H1 (cell line): ENCODE measurements at regions not wholly inside any gene's neighbourhood (a gene's known extent, or its start where the extent isn't known, plus 50 kb on each side); places are given as distances from the start of the nearest gene placed in this dataset.

Experiments
- CBX8 ChIP-seq: fragments of 300-800, 300-1000 bp; sonication (generic); IDR thresholded peaks from 2 replicates; pipeline ENCODE4 v1.7.1; 2016; ENCODE audit warnings: low read depth, low read length, borderline replicate concordance
- CHD7 ChIP-seq: fragments of 300-600 bp; sonication (generic); IDR thresholded peaks from 2 replicates; pipeline ENCODE4 v1.7.1; 2012; ENCODE audit warnings: low read length, moderate library complexity, mild to moderate bottlenecking, inconsistent platforms; ENCODE audit not compliant: insufficient replicate concordance
- CTCF ChIP-seq, 3 experiments: IDR thresholded peaks; 1 replicate in 2 of 3; 2 replicates in 1 of 3; pipeline versions ENCODE4 v1.5.1 to v1.6.1; 2011; ENCODE audit warnings: low read length in 3 of 3, mild to moderate bottlenecking in 3 of 3, inconsistent platforms in 2 of 3, low read depth in 1 of 3, moderate library complexity in 1 of 3; ENCODE audit not compliant: insufficient read depth in 1 of 3; ENCODE audit errors: control extremely low read depth in 1 of 3
- EZH2 ChIP-seq: fragments of 200-600 bp; sonication (generic); IDR thresholded peaks from 2 replicates; pipeline ENCODE4 v1.7.1; 2012; ENCODE audit warnings: low read depth, mild to moderate bottlenecking, moderate library complexity, low read length, inconsistent platforms; ENCODE audit not compliant: severe bottlenecking
- NRF1 ChIP-seq: IDR thresholded peaks from 2 replicates; pipeline ENCODE4 v1.6.1; 2011; ENCODE audit warnings: mild to moderate bottlenecking, low read depth, low read length, improper control_type of control experiment
- SIRT6 ChIP-seq: IDR thresholded peaks from one replicate; pipeline ENCODE4 v1.7.1; 2012; ENCODE audit warnings: low read length, inconsistent platforms
- SP1 ChIP-seq: IDR thresholded peaks from 2 replicates; pipeline ENCODE4 v1.6.1; 2011; ENCODE audit warnings: low read depth, low read length
- SUZ12 ChIP-seq: fragments of 200-600 bp; sonication (generic); IDR thresholded peaks from 2 replicates; pipeline ENCODE4 v1.6.1; 2012; ENCODE audit warnings: mild to moderate bottlenecking, inconsistent platforms, low read length, moderate library complexity, mixed read lengths
- TCF12 ChIP-seq: IDR thresholded peaks from 2 replicates; pipeline ENCODE4 v1.6.1; 2011; ENCODE audit warnings: low read depth, mild to moderate bottlenecking, low read length

GRCh38 chr4:62627141-62627540 lies 1427.0 kb downstream of the ADGRL3 start (continued):
- TF ChIP-seq CHD7 (no peak), TCF12 (no peak), SP1 (no peak), EZH2 (no peak), SUZ12 (no peak), CBX8 (no peak), NRF1 (no peak), CTCF (IDR thresholded peaks at IDR 0.05; ENCODE audit: control extremely low read depth in 1 of 3, insufficient read depth in 1 of 3, low read depth in 1 of 3, low read length in 3 of 3) (no peak), SIRT6 (no peak)
